ENCODE measurements at regions not wholly inside any gene's neighbourhood (a gene's known extent, or its start where the extent isn't known, plus 50 kb on each side); places are given as distances from the start of the nearest gene placed in this dataset.
A peak's percentile ranks its signal among the peaks of the same experiment; 100 is the strongest.

DNA sequence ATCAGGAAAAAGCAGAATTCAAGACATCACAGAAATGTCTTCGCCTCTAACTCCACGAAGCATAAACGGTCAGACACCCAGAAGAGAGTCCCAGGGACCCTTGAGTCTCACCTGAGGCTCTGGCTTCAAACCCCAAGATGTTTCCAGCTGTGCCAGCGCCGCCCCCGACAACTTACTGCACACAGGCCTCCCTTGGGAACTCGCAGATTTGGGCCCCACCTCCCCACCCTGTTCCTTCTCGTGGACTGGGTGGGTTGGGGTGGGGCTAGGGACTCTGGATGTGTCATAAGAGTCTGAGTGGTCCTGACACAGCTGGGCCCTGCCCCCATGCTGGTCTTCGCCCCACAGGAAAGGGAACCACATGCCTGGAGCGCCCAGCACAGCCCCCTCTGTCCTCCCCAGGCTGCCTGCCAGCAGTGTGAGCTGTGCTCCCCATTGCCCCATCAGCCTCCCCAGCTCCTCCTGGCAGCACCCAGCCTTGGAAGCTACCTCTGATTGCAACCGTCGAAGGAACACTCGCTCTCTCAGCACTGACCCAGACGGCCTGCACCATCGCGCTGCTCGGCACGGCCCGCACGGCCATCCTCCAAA lies 147.5 kb downstream of the CRYBB2 start:
- DNase-seq (ENCODE audit: low read depth in 2 of 2), result no peak

DNA sequence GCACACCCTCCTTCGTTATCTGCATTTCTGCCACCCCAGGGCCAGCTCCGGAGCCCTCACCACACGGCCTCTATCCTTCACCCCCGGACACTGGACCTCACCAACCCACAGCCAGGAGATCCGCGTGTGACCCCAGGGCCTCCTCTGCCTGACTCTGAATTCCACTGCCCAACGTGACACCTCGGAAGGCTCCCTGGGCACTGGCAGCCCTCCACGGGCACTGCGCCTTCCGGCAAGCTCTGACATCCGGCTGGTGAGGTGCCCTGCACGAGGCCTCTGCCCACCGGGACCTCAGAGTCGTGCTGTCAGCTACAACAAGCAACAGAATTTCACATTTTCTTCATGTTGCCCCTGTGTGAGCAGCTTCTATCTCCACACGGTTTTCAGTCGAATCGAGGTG lies 148.3 kb downstream of the CRYBB2 start:
- DNase-seq (ENCODE audit: low read depth in 2 of 2), result no peak

DNA sequence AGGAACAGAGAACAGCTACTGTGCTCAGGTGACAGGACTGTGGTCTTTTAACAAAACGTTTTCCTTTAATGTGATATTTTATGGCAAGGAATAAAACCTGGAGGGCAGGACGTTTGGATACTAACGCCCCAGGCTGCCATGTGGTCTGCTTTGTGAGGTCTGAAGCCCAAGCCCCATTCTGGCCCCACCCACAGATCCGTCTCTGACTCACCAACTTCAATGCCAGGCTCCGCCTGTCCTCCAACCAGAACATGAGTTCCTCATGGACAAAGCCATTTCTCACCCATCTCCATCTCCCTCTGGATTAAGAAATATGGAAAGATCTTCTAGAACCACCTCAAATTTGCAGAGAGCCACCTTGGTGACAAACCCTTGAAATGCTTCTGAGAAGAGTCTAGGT lies 148.8 kb downstream of the CRYBB2 start:
- DNase-seq (ENCODE audit: low read depth in 2 of 2), result peak; percentile 17 to 23

DNA sequence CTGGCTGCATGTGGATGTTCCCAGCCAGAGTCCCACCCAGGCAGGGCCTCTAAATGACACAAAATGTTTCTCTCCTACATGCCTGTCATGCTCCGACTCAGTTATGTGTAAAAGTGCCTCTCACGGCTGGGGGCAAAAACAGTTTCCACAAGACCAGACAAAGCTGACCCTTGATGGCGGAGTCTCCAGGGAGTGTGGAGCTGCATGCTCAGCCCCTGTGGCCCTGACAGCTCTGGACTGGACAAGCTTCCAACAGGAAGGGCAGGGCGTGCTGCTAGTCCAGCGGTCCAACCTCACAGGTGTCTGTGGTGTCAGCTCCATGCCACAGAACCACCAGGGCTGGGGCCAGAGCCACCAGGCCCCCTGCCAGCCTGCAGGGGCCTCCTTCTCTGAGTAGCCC lies 149.6 kb downstream of the CRYBB2 start:
- DNase-seq (ENCODE audit: low read depth in 2 of 2), result no peak

DNA sequence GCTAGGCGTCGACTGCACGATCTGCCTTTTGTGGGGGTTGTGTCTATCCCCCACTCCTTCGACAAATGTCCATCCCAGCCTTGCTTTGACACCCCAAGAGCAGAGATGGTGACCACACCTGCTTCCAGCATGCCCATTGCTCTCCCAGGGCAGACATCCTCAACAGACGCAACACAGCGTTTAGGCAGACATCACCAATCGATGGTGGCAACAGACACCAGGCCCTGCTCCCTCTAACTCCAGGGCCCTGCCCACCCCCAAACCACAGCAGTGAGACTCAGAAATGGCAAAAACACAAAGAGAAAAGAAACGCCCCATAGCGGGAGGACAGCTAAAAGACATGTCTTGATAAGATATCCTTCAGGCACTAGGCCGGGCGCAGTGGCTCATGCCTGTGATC lies 150.9 kb downstream of the CRYBB2 start:
- no peak for DNase-seq (ENCODE audit: low read depth in 2 of 2)

DNA sequence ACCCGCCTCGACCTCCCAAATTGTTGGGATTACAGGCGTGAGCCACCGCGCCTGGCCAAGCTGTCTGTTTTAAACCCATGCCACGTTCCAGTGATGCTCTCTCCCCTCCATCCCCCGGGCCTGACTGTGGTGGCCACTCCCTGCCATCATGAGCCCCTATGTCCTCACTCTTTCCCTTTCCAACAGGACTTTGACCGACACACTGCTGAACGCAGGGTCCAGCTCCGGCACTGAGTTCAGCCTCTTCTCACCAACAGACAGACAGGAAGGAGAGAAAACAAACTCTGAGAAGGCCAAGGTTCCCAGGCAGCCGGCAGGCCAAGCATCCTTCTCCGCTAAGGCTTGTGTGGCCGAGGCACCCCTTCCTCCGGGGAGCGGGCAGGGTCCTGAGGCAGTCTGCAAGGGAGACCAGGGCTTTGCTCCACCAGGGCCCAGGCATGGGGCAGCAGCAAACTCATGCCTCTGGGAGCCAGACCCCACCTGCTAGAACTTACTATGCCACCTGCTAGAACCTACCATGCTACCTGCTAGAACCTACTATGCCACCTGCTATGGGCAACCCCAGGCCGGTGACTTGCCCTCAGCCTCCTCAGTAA lies 152.7 kb downstream of the CRYBB2 start:
- no peak for DNase-seq (ENCODE audit: low read depth in 2 of 2)

DNA sequence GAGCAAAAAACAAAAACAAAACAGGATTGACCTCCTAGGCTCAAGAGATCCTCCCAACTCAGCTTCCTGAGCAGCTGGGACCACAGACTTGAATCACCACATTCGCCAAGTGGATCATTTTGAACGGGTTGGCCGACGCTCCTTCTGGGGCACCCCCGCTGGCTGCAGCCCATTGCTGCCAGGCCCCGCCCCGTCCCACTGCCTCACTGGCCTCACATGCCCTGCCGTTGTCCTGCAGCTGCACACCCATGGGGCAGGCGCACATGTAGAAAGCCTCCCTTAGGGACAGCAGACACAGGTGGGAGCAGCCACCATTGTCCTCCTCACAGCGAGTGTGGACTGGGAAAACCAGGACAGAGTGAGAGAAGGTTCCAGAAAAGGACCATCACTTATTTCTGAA lies 154.5 kb downstream of the CRYBB2 start:
- DNase-seq (ENCODE audit: low read depth in 2 of 2), result no peak

DNA sequence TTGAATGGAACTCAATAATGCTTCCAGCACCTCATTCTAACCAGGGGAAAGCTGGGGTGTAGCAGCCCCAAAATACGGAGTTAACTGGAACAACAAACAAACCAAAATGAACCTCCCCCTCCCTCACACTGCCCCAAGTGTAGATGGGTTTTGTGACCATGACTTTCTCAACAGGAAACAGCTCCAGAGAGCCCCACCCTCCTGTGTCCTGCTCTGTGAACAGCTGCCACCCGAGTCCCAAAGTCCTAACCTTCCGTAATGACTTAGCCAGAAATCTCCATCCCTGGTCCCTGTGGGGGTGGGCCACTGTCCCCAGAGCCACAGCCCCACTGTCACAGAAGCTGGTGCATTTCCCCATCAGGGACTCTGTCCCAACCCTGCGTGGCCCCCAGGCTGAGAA lies 155.4 kb downstream of the CRYBB2 start:
- no peak for DNase-seq (ENCODE audit: low read depth in 2 of 2)

DNA sequence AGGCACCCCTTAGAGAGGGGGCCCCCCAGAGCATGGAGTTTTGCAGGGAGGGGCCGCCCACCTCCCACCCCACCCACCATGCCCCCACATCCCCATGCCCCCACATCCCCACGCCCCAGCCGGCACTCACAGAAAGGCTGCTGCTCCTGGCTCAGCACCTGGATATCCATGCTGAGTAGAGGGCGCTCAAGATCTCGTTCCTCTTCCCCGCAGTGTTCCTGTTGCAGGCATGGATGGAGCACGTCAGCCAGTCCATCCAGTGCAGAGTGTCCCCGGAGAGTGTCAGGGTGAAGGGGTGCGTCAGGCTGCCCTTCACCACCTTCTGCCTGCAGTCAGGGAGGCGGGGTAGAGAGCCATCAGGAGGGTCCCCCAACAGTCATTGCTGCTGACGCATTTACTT lies 156.2 kb downstream of the CRYBB2 start:
- DNase-seq (ENCODE audit: low read depth in 2 of 2), result no peak

DNA sequence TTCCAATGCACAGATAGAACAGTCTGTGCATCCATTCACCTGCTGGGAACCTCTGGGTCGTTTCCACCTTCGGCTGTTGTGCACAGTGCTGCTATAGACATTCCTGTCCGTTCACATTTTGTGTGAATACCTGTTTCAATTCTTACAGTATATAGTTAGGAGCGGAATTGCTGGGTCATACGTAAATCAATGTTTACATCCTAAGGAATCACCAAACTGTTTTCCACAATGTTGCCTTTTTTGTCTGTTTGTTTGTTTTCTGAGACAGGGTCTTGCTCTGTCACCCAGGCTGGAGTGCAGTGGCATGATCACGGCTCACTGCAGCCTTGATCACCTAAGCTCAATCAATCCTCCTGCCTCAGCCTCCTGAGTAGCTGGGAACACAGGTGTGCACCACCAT lies 158.3 kb downstream of the CRYBB2 start:
- no peak for DNase-seq (ENCODE audit: low read depth in 2 of 2)

DNA sequence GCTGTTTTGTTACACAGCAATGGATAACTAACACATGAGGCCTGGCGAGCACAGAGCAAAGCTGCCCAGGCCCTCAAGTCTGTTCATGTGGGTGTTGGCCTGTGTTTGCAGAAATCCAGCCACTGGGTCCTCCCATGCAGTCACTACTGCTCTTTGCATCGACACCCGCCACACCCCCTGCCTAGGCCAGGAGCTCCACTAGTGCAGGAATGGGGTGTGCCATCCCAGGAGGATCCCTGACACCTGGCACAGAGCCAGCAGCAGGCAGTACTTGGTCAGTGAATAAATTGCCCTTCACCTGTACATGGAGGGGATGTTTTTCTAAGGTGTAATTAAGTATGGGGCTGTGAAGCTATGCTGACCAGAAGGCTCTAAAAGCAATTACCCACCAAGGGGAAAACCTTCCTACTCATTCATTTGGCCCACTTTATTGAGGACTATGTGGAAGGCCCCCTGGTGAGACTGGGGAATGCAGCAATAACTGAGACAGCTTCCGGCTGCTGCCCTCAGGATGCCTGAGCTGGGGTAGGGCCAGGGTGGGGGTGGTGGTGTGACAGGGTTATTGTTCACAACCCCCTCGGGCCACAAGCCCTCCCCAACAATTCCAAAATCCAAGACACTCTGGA lies 160.8 kb downstream of the CRYBB2 start:
- DNase-seq (ENCODE audit: low read depth in 2 of 2), result no peak

DNA sequence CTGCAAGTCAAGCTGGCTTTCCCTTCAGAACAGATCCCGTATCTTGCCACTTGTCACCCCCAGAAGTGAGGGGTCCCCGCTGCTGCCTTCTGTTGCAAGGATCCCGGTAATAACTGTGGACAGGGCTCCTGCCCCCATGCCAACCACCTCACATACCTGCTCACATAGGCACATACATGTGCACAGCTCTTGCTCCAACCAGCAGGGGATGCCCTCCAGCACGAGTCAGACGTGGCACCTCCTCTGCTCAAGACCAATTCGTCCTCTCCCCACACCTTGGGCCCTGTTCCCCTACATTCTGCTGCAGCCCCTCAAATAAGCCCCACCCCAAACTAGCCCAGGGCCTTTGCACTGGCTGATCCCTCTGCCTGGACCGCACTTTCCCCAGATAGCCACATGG lies 163.3 kb downstream of the CRYBB2 start:
- no peak for DNase-seq (ENCODE audit: low read depth in 2 of 2)

DNA sequence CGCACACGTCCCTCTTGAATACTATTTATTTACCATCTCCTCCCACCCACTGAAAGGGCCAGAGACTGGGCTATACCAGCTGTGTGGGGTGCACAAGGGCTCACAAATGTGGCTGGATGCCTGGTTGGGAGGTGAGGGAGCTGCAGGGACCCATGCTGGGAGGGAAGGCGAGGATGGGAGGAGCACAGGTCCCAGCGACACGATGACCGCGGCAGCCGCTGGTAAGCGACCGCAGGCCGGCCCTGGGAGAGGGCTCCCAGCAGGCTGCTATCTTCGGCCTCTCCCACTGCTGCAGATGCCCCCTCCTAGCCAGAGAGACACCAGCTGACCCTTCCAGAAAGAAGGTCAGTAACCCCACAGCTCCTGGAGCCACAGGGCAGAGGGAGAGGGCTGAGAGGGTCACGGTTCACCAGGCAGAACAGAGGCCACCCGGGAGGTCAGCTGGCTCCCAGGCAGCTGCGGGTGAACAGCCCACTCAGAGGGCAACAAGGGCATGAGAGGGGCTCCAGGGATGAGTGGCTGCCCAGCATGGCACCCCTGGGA lies 163.9 kb downstream of the CRYBB2 start:
- DNase-seq (ENCODE audit: low read depth in 2 of 2), result no peak

DNA sequence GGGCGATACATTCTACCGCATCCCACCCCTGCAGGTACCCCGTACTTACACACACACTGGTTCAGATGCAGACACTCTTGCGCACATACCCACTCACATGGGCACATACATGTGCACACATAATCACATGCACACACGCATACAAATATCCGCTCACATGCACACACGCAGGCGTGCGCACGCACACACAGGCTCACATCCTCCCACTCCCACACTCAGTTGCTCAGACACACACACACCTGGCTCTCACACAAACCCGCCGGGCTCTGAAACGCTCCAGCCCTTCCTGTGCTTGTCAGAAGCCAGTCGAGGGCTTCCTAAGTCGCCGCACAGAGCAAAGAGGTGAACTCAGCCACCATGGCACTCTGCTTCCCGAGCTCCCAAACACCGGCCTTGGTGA lies 164.5 kb downstream of the CRYBB2 start:
- no peak for DNase-seq (ENCODE audit: low read depth in 2 of 2)

DNA sequence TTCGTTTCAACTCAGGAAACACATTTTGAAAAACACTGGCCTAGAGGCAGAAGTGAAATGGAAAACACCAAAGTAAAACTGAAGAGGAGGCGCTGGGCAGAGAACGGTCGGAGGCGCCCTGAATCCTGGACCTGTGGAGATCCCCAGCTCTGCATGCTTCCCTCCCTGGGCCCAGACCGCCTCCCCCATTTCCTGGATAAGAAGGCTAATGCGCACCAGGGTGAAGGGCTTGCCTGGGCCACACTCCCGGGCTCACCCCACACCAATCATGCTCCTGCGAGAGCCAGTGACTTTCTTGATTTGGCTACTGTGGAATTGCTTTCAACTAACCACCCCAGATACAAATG lies 167.1 kb downstream of the CRYBB2 start:
- no peak for DNase-seq (ENCODE audit: low read depth in 2 of 2)

DNA sequence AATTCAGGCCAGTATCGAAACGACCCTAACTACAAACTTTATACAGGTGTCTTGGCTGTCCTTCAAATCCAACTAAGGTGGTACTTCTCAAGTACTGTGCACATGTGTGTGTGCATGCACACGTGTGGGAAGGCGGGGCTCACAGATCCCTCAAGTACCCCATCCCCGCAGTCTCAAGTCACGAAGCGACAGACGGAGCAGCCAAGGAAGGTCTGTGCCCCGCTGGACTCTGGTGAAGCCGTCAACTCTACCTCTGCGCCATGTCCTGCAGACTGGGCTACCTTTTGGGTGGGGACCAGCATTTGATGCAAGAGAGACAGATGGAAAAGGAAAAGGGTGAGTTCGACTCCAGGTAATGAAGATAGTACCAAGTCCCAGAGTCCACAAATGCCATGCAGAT lies 169.0 kb downstream of the CRYBB2 start:
- no peak for DNase-seq (ENCODE audit: low read depth in 2 of 2)

DNA sequence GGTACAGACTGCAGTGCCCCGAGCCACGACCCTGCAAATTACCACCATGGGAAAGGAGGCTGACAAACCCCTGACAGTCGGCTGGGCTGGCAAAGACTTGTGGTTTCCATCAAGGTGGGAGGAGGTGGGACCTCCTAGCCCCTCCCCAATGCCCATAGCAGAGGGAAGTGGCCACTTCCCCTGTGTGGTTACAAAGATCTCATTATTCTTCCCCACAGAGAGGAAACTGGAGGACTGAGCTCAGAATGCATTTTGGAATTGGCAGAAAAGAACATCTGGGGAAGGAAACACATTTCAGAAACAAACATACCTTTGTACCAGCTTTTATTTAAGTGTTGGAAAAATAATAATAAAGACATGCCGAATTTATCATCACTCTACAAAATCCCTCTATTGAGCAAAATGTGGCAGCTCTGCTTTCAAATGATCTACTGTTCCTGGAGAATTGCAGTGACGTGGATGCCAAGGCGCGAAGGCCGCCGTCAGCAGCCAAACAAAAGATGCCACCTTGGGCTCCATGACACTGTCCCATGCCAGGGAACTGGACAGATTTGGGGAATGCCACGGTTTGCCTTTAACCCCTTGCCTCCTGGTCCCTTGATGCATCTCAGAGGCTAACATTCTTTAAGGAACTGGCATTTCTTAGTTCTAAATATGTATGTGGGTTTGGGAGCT lies 169.6 kb downstream of the CRYBB2 start:
- no peak for DNase-seq (ENCODE audit: low read depth in 2 of 2)

DNA sequence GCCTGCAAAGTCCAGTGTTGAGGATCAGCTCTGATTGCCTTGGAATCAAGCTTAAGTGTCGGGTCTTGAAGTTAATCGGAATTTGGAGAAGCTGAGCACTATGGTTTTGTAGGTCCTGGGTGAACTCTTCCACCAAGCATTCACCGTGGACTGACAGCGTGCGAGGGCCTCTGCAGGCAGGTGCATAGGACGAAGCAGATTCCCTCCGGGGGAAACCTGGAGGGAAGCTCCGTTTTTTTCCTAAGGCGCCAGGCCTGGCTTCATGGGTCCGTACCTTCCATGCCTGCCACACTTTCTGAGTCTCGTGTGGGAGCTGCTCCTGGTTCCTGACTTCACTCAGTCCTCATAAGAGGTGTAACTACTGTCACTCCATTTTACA lies 170.1 kb downstream of the CRYBB2 start:
- no peak for DNase-seq (ENCODE audit: low read depth in 2 of 2)

DNA sequence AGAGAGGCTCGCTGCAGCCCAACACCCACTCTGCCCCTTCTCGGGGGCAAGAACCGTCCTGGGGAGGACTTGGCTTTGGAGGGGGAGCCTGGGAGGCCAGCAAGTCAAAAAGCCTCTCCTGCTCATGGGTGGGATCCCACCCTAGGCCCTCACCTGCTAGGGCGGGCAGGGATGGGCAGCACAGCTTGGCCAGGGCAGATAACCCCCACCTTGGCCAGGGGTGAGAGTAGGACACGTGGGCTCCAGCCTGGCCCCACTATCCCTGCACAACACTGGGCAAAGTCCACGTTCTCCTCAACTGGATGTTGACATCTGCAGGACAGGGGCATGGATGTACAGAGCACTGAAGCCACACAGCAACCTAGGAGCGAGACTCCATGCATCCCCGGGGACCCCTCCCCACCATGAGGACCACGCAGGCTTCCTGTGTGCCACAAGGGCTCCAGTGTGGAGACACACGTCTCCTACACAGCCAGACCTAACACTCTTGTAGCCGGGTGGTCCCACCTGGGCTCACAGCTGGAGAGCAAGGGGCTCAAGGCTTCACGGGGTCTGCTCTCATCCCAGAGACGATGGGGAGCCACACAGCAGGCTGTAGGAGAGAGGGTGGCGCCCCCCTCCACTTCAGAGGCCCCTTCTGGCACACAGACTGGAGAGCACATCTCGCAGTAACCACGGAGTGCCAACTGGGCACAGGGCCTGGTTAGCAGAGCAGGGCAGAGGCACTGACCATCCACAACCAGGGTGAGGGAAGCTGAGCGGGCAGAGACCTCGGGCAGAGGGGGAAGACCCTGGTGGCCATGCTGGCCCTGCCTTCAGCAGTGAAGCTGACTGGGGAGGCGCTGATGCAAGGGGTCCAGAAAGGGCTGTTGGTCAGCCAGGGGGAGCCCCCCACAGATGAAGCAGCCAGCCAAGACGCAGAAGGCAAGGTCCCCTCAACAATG lies 171.1 kb downstream of the CRYBB2 start:
- DNase-seq (ENCODE audit: low read depth in 2 of 2), result no peak

DNA sequence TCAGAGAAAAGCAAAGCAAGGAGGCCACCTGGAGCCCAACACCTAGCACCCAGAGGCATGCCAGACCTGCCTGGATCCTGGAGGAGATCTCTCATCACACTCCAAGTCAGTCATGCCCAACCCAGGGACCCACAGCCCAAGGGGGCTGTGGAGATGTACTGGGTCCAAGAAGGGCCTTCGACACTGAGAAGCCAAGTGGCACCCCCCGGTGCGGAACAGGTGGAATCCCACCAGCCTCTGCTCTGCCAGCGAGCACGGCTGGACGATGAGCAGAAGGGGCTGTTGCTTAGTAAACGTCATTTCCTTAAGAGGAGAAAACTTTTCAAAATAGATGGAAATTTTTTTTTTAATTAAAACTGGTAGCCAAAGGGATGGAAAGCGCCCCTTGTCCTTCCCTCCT lies 171.9 kb upstream of the GRK3 start:
- no peak for DNase-seq (ENCODE audit: low read depth in 2 of 2)

DNA sequence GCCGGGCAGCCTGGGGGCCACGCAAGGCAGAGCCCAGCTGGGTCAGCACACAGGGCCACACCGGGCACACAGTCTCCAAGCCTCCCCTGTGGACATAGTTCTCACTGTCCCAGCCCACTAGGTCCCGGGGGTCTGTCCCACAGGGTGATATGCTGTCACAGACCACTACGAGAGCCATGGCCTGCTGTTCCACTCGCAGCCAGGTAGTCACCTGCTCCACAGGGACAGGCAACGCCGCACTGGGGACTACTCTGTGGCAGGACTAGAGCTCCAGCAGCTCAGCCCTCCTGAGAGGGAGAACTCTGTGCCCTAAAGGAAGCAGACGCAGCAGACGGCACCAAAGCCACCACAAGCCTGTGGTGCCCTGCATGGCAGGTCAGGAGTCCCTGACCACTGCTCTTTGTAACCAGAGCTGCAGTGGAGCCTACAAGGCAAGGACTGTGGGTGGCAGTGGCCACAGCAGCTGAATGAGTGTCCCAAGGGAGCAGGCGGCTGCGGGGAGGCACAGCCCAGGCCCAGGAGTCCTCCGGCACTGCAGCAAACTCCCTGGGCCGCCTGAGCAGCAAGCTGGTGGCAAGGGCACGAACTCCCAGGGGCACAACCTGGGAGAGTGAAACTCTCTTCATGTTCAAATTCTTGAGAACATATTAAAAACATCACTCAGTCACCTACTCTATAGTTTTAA lies 171.2 kb upstream of the GRK3 start:
- no peak for DNase-seq (ENCODE audit: low read depth in 2 of 2)

All from fibroblast of skin of left biceps (primary cell).